Liver (tissue), 7 donors: ENCODE measurements at regions not wholly inside any gene's neighbourhood (a gene's known extent, or its start where the extent isn't known, plus 50 kb on each side); places are given as distances from the start of the nearest gene placed in this dataset.

Experiments used
- DNase-seq: peaks from one replicate; pipeline ENCODE4 v3.0.0-alpha.2; 2017; ENCODE audit warnings: low spot score
- H3K27ac ChIP-seq, 2 donors: one replicate each; pipeline ENCODE4 v1.7.0; 2013; ENCODE audit warnings: inconsistent platforms in 2 of 2, low read length in 2 of 2, control low read depth in 1 of 2, low read depth in 1 of 2, mild to moderate bottlenecking in 1 of 2
- H3K27me3 ChIP-seq, 4 donors: one replicate each; pipeline versions ENCODE4 v1.6.1 to v1.7.0; 2013; ENCODE audit warnings: low read length in 3 of 4, inconsistent platforms in 1 of 4, mild to moderate bottlenecking in 1 of 4, moderate library complexity in 1 of 4; ENCODE audit not compliant: control insufficient read depth in 4 of 4, insufficient read depth in 4 of 4
- H3K36me3 ChIP-seq, 4 donors: one replicate each; pipeline versions ENCODE4 v1.6.1 to v1.7.0; 2013; ENCODE audit warnings: low read length in 3 of 4, mild to moderate bottlenecking in 3 of 4, low read depth in 1 of 4, moderate library complexity in 1 of 4; ENCODE audit not compliant: control insufficient read depth in 4 of 4, insufficient read depth in 3 of 4
- H3K4me1 ChIP-seq, 4 donors: one replicate each; pipeline versions ENCODE4 v1.6.1 to v1.7.0; 2013; ENCODE audit warnings: low read length in 3 of 4, mild to moderate bottlenecking in 3 of 4, moderate library complexity in 1 of 4; ENCODE audit not compliant: control insufficient read depth in 4 of 4, insufficient read depth in 4 of 4
- H3K4me3 ChIP-seq, 3 donors: one replicate each; pipeline versions ENCODE4 v1.6.1 to v1.7.0; 2013; ENCODE audit warnings: low read length in 3 of 3, control low read depth in 1 of 3, low read depth in 1 of 3, mild to moderate bottlenecking in 1 of 3
- H3K9ac ChIP-seq, 2 donors: one replicate each; pipeline ENCODE4 v1.7.0; 2013; ENCODE audit warnings: low read length in 2 of 2, mild to moderate bottlenecking in 2 of 2, moderate library complexity in 2 of 2, control low read depth in 1 of 2, low read depth in 1 of 2
- H3K9me3 ChIP-seq, 4 donors: one replicate each; pipeline versions ENCODE4 v1.6.1 to v1.7.0; 2013; ENCODE audit warnings: low read length in 3 of 4; ENCODE audit not compliant: control insufficient read depth in 4 of 4
- EGR1 ChIP-seq, 2 donors: IDR thresholded peaks; 2 replicates each; pipeline ENCODE4 v1.6.1; 2016 to 2018; ENCODE audit warnings: antibody characterized with exemption in 2 of 2, low read depth in 2 of 2
- GABPA ChIP-seq, 2 donors: IDR thresholded peaks in 1 of 2; conservative IDR thresholded peaks in 1 of 2; 2 replicates each; pipeline ENCODE4 v1.6.1; 2016; ENCODE audit warnings: antibody characterized with exemption in 2 of 2, mild to moderate bottlenecking in 1 of 2, moderate library complexity in 1 of 2
- HNF4A ChIP-seq, 2 donors: conservative IDR thresholded peaks; 2 replicates each; pipeline ENCODE4 v1.6.1; 2016; ENCODE audit warnings: antibody characterized with exemption in 2 of 2, mild to moderate bottlenecking in 2 of 2
- HNF4G ChIP-seq: IDR thresholded peaks from 2 replicates; pipeline ENCODE4 v1.6.1; 2016; ENCODE audit warnings: antibody characterized with exemption
- JUND ChIP-seq, 2 donors: IDR thresholded peaks; 2 replicates each; pipeline ENCODE4 v1.6.1; 2016; ENCODE audit warnings: antibody characterized with exemption in 2 of 2
- MAX ChIP-seq: IDR thresholded peaks from 2 replicates; pipeline ENCODE4 v1.6.1; 2016; ENCODE audit warnings: antibody characterized with exemption
- RAD21 ChIP-seq, 2 donors: IDR thresholded peaks; 2 replicates each; pipeline ENCODE4 v1.6.1; 2016; ENCODE audit warnings: antibody characterized with exemption in 2 of 2, mild to moderate bottlenecking in 2 of 2
- RXRA ChIP-seq, 2 donors: IDR thresholded peaks; 2 replicates each; pipeline ENCODE4 v1.6.1; 2017 to 2018; ENCODE audit warnings: antibody characterized with exemption in 2 of 2, mild to moderate bottlenecking in 1 of 2
- SP1 ChIP-seq: IDR thresholded peaks from 2 replicates; pipeline ENCODE4 v1.6.1; 2018; ENCODE audit warnings: antibody characterized with exemption, mild to moderate bottlenecking
- YY1 ChIP-seq: IDR thresholded peaks from 2 replicates; pipeline ENCODE4 v1.6.1; 2016; ENCODE audit warnings: antibody characterized with exemption, mild to moderate bottlenecking
- ZBTB33 ChIP-seq: IDR thresholded peaks from 2 replicates; pipeline ENCODE4 v1.6.1; 2016; ENCODE audit warnings: antibody characterized with exemption
- WGBS: extraction: QIAGEN DNeasy Blood & Tissue Kit; methylation state at CpG from one replicate; pipeline ENCODE4 v1.1.7; 2013; 5-methylcytosine and 5-hydroxymethylcytosine counted together
- donor health status: healthy.
- donor health status: healthy.
- donor health status: healthy.
- donor health status: healthy.

GRCh38 chr6:149225370-149225769 lies 92.1 kb upstream of the TAB2 start:
- no peak overlapping the region for H3K9ac ChIP-seq
- TF ChIP-seq RXRA (IDR thresholded peaks at IDR 0.05) (peak in 1 of 2 donors; percentile 12), JUND (IDR thresholded peaks at IDR 0.05) (no peak), SP1 (no peak), GABPA (IDR thresholded peaks at IDR 0.05 in 1 of 2, conservative IDR thresholded peaks at IDR 0.05 in 1 of 2) (no peak), HNF4A (conservative IDR thresholded peaks at IDR 0.05) (peak; percentile 22 to 65), RAD21 (IDR thresholded peaks at IDR 0.05) (peak; percentile 16 to 25), YY1 (peak; percentile 22), MAX (no peak)
- WGBS: 34% methylated on average over 3 of the region's 3 CpGs
- no peak overlapping the region for H3K4me3 ChIP-seq
- H3K9me3 ChIP-seq: no peaks in the 10 kb centered on the region
- peaks cover 0 to 35% (median 26%) of the 10 kb centered on the region in 4 donors for H3K4me1 ChIP-seq
- H3K27me3 ChIP-seq: no peaks in the 10 kb centered on the region
- no peak overlapping the region for H3K27ac ChIP-seq
- no peak for DNase-seq
- H3K36me3 ChIP-seq: no peaks in the 10 kb centered on the region

GRCh38 chr6:149225946-149226345 lies 91.6 kb upstream of the TAB2 start:
- no peaks in the 10 kb centered on the region for H3K36me3 ChIP-seq
- H3K9ac ChIP-seq: no peak overlapping the region
- H3K4me1 ChIP-seq: peaks cover 0 to 35% (median 26%) of the 10 kb centered on the region in 4 donors
- no peaks in the 10 kb centered on the region for H3K27me3 ChIP-seq
- no peak overlapping the region for H3K27ac ChIP-seq
- DNase-seq: no peak
- H3K4me3 ChIP-seq: no peak overlapping the region
- no peaks in the 10 kb centered on the region for H3K9me3 ChIP-seq
- no peak for TF ChIP-seq RAD21 (IDR thresholded peaks at IDR 0.05)
- WGBS: 97% methylated on average over 10 of the region's 10 CpGs

GRCh38 chr6:149227796-149228195 lies 89.7 kb upstream of the TAB2 start:
- Histone ChIP-seq H3K27ac (no peak overlapping the region), H3K36me3 (no peaks in the 10 kb centered on the region), H3K9ac (no peak overlapping the region), H3K4me1 (peaks cover 0 to 34% (median 26%) of the 10 kb centered on the region in 4 donors), H3K9me3 (no peaks in the 10 kb centered on the region), H3K27me3 (no peaks in the 10 kb centered on the region), H3K4me3 (no peak overlapping the region)
- WGBS: 86% methylated on average over 5 of the region's 5 CpGs
- DNase-seq: no peak
- TF ChIP-seq RXRA (IDR thresholded peaks at IDR 0.05) (no peak), ZBTB33 (no peak), MAX (no peak), EGR1 (IDR thresholded peaks at IDR 0.05; ENCODE audit: low read depth in 2 of 2) (no peak), HNF4G (no peak), HNF4A (conservative IDR thresholded peaks at IDR 0.05) (no peak)
